Fibroblast of lung (primary cell): ENCODE measurements at regions not wholly inside any gene's neighbourhood (a gene's known extent, or its start where the extent isn't known, plus 50 kb on each side); places are given as distances from the start of the nearest gene placed in this dataset.

Source experiments
- DNase-seq, 2 donors: peaks; one replicate each; pipeline versions ENCODE4 v3.0.0 to v3.0.0-alpha.2; 2010; ENCODE audit warnings: low read depth in 2 of 2
- H2AFZ ChIP-seq: 2 replicates; pipeline ENCODE4 v1.5.1; 2012; ENCODE audit warnings: low read length, control low read depth, inconsistent platforms
- H3K27ac ChIP-seq: 2 replicates; pipeline ENCODE4 v1.5.1; 2011; ENCODE audit warnings: low read length, control low read depth; ENCODE audit not compliant: insufficient read depth
- H3K27me3 ChIP-seq: 2 replicates; pipeline ENCODE4 v1.5.1; 2011; ENCODE audit warnings: mild to moderate bottlenecking, low read length; ENCODE audit not compliant: control insufficient read depth, insufficient read depth
- H3K36me3 ChIP-seq: 2 replicates; pipeline ENCODE4 v1.5.1; 2011; ENCODE audit warnings: low read length; ENCODE audit not compliant: control insufficient read depth, insufficient read depth
- H3K4me1 ChIP-seq: 2 replicates; pipeline ENCODE4 v1.5.1; 2011; ENCODE audit warnings: low read length; ENCODE audit not compliant: control insufficient read depth, insufficient read depth; ENCODE audit errors: extremely low read depth
- H3K4me2 ChIP-seq: 2 replicates; pipeline ENCODE4 v1.5.1; 2011; ENCODE audit warnings: low read length, control low read depth; ENCODE audit not compliant: insufficient read depth; ENCODE audit errors: extremely low read depth
- H3K4me3 ChIP-seq, 4 experiments: fragments of 200-600 bp in 1 of 4; sonication (generic) in 1 of 4; replicated peaks in 1 of 4; 2 replicates each; pipeline ENCODE4 v1.5.1; 2011 to 2016; ENCODE audit warnings: low read length in 4 of 4, low read depth in 3 of 4, mild to moderate bottlenecking in 3 of 4, control low read depth in 2 of 4, inconsistent platforms in 1 of 4, mixed read lengths in 1 of 4; ENCODE audit not compliant: insufficient read depth in 1 of 4; ENCODE audit errors: control extremely low read depth in 1 of 4
- H3K79me2 ChIP-seq: 2 replicates; pipeline ENCODE4 v1.5.1; 2012; ENCODE audit warnings: mild to moderate bottlenecking, low read length, inconsistent platforms; ENCODE audit not compliant: control insufficient read depth, insufficient read depth
- H3K9ac ChIP-seq: 2 replicates; pipeline ENCODE4 v1.5.1; 2011; ENCODE audit warnings: mild to moderate bottlenecking, low read length, control low read depth; ENCODE audit not compliant: insufficient read depth
- H3K9me3 ChIP-seq: 2 replicates; pipeline ENCODE4 v1.5.1; 2012; ENCODE audit warnings: low read depth, low read length; ENCODE audit not compliant: control insufficient read depth, insufficient read depth
- H4K20me1 ChIP-seq: 2 replicates; pipeline ENCODE4 v1.5.1; 2011; ENCODE audit warnings: low read length; ENCODE audit not compliant: control insufficient read depth, insufficient read depth; ENCODE audit errors: extremely low read depth
- EZH2 ChIP-seq: IDR thresholded peaks from 2 replicates; pipeline ENCODE4 v1.5.1; 2012; ENCODE audit warnings: low read length, control low read depth, mild to moderate bottlenecking; ENCODE audit errors: missing control alignments
- TF ChIP-seq, protein P1 (sequence below), 2 donors: IDR thresholded peaks in 1 of 2; conservative IDR thresholded peaks in 1 of 2; 1 replicate in 1 of 2; 2 replicates in 1 of 2; pipeline ENCODE4 v1.5.1; 2011 to 2012; ENCODE audit warnings: low read length in 2 of 2, control low read depth in 1 of 2, inconsistent platforms in 1 of 2, low read depth in 1 of 2, mild to moderate bottlenecking in 1 of 2

GRCh38 chr17:15085890-15086677 is 179.0 kb downstream of the PMP22 start:
- no peaks in the 10 kb centered on the region for H3K79me2 ChIP-seq
- H3K4me2 ChIP-seq: no peak overlapping the region
- H2AFZ ChIP-seq: no peak overlapping the region
- no peak overlapping the region for H3K27ac ChIP-seq
- no peak overlapping the region for H3K9ac ChIP-seq
- no peaks in the 10 kb centered on the region for H3K9me3 ChIP-seq
- H3K4me3 ChIP-seq: no peak overlapping the region
- H3K4me1 ChIP-seq: no peaks in the 10 kb centered on the region
- DNase-seq: no peak
- no peaks in the 10 kb centered on the region for H3K36me3 ChIP-seq
- H3K27me3 ChIP-seq: no peaks in the 10 kb centered on the region
- no peaks in the 10 kb centered on the region for H4K20me1 ChIP-seq
- TF ChIP-seq, protein P1, sequence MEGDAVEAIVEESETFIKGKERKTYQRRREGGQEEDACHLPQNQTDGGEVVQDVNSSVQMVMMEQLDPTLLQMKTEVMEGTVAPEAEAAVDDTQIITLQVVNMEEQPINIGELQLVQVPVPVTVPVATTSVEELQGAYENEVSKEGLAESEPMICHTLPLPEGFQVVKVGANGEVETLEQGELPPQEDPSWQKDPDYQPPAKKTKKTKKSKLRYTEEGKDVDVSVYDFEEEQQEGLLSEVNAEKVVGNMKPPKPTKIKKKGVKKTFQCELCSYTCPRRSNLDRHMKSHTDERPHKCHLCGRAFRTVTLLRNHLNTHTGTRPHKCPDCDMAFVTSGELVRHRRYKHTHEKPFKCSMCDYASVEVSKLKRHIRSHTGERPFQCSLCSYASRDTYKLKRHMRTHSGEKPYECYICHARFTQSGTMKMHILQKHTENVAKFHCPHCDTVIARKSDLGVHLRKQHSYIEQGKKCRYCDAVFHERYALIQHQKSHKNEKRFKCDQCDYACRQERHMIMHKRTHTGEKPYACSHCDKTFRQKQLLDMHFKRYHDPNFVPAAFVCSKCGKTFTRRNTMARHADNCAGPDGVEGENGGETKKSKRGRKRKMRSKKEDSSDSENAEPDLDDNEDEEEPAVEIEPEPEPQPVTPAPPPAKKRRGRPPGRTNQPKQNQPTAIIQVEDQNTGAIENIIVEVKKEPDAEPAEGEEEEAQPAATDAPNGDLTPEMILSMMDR (conservative IDR thresholded peaks at IDR 0.05 in 1 of 2, IDR thresholded peaks at IDR 0.05 in 1 of 2; ENCODE audit: low read depth in 1 of 2, low read length in 2 of 2): no peak
- no peak for TF ChIP-seq EZH2

GRCh38 chr17:15083225-15083624 is 181.9 kb downstream of the PMP22 start:
- Histone ChIP-seq H3K4me1 (no peaks in the 10 kb centered on the region), H3K27ac (no peak overlapping the region), H3K9ac (no peak overlapping the region), H2AFZ (no peak overlapping the region), H3K4me3 (no peak overlapping the region), H3K9me3 (no peaks in the 10 kb centered on the region), H3K4me2 (no peak overlapping the region), H4K20me1 (no peaks in the 10 kb centered on the region), H3K79me2 (no peaks in the 10 kb centered on the region), H3K27me3 (no peaks in the 10 kb centered on the region), H3K36me3 (no peaks in the 10 kb centered on the region)
- TF ChIP-seq, protein P1 (conservative IDR thresholded peaks at IDR 0.05 in 1 of 2, IDR thresholded peaks at IDR 0.05 in 1 of 2; ENCODE audit: low read depth in 1 of 2, low read length in 2 of 2): no peak
- TF ChIP-seq EZH2: no peak
- DNase-seq: no peak

GRCh38 chr17:15081008-15081407 is 184.1 kb downstream of the PMP22 start:
- no peaks in the 10 kb centered on the region for H3K4me1 ChIP-seq
- TF ChIP-seq, protein P1 (conservative IDR thresholded peaks at IDR 0.05 in 1 of 2, IDR thresholded peaks at IDR 0.05 in 1 of 2; ENCODE audit: low read depth in 1 of 2, low read length in 2 of 2): no peak
- no peak for TF ChIP-seq EZH2
- H3K79me2 ChIP-seq: no peaks in the 10 kb centered on the region
- no peaks in the 10 kb centered on the region for H3K36me3 ChIP-seq
- H3K4me2 ChIP-seq: no peak overlapping the region
- no peak overlapping the region for H3K4me3 ChIP-seq
- no peak overlapping the region for H3K27ac ChIP-seq
- no peak for DNase-seq
- H3K9ac ChIP-seq: no peak overlapping the region
- H3K27me3 ChIP-seq: no peaks in the 10 kb centered on the region
- no peaks in the 10 kb centered on the region for H3K9me3 ChIP-seq
- H2AFZ ChIP-seq: no peak overlapping the region
- H4K20me1 ChIP-seq: no peaks in the 10 kb centered on the region
